ENCODE measurements at regions not wholly inside any gene's neighbourhood (a gene's known extent, or its start where the extent isn't known, plus 50 kb on each side); places are given as distances from the start of the nearest gene placed in this dataset.

GRCh38 chr2:21333684-21334083, 209.9 kb downstream of the TDRD15 start:
- Histone ChIP-seq H3K4me3 (no peak overlapping the region), H3K4me2 (no peak overlapping the region), H3K27ac (no peak overlapping the region), H3K4me1 (no peaks in the 10 kb centered on the region), H3K9me3 (no peaks in the 10 kb centered on the region)
- 0% methylated on average over 2 of the region's 2 CpGs for whole genome bisulfite sequencing (ENCODE audit: missing lambda C conversion rate)
- FAIRE-seq, result no peak
- no peak for DNase-seq (ENCODE audit: low read depth in 1 of 2, low spot score in 1 of 2)
- TF ChIP-seq PBX3 (IDR thresholded peaks at IDR 0.05), result no peak
- no peak for TF ChIP-seq ESRRA (IDR thresholded peaks at IDR 0.05; ENCODE audit: borderline replicate concordance, low read length)
- no peak for TF ChIP-seq NR3C1 (IDR thresholded peaks at IDR 0.05)
- TF ChIP-seq RAD21 (conservative IDR thresholded peaks at IDR 0.05 in 1 of 2, IDR thresholded peaks at IDR 0.05 in 1 of 2), result no peak
- no peak for TF ChIP-seq ZNF302 (CRISPR knock-in tag; IDR thresholded peaks at IDR 0.05)
- TF ChIP-seq PHF8 (IDR thresholded peaks at IDR 0.05; ENCODE audit: borderline replicate concordance, low read depth), result no peak
- no peak for TF ChIP-seq NPAS2 (CRISPR knock-in tag; IDR thresholded peaks at IDR 0.05; ENCODE audit: borderline replicate concordance)
- TF ChIP-seq CTCF (IDR thresholded peaks at IDR 0.05), result no peak
- no peak for TF ChIP-seq FOXS1 (CRISPR knock-in tag; IDR thresholded peaks at IDR 0.05)
- no peak for TF ChIP-seq RARB (CRISPR knock-in tag; IDR thresholded peaks at IDR 0.05)
- TF ChIP-seq NFE2L2 (conservative IDR thresholded peaks at IDR 0.05; ENCODE audit: low read length), result no peak
- no peak for TF ChIP-seq KDM1A (IDR thresholded peaks at IDR 0.05; ENCODE audit: low read depth)
- no peak for TF ChIP-seq HDAC2 (IDR thresholded peaks at IDR 0.05)
- TF ChIP-seq RFX5 (IDR thresholded peaks at IDR 0.05), result no peak
- no peak for TF ChIP-seq GATA3 (IDR thresholded peaks at IDR 0.05; ENCODE audit: borderline replicate concordance)
- no peak for TF ChIP-seq FOSB (CRISPR knock-in tag; IDR thresholded peaks at IDR 0.05)
- ATAC-seq, result no peak
- POLR2A ChIA-PET, result no interaction called here
- CTCF ChIA-PET, result interaction anchor here (0.6 to 1.1 kb wide), 4 partner anchors 16 to 1616 kb away, joined by 3 to 4 read pairs (median 3); no protein-coding TSS in a partner anchor

- POLR2A ChIA-PET, result no interaction called here
- ATAC-seq (no peak), FAIRE-seq (no peak), DNase-seq (ENCODE audit: low read depth in 1 of 2, low spot score in 1 of 2) (no peak)
- CTCF ChIA-PET, result no interaction called here
- no peak overlapping the region for H3K27ac ChIP-seq
- no peak overlapping the region for H3K4me3 ChIP-seq
- H3K4me1 ChIP-seq, result no peaks in the 10 kb centered on the region
- 23% methylated on average over 2 of the region's 2 CpGs for WGBS (ENCODE audit: missing lambda C conversion rate)
- H3K9me3 ChIP-seq, result no peaks in the 10 kb centered on the region
- TF ChIP-seq CHD4 (IDR thresholded peaks at IDR 0.05; ENCODE audit: borderline replicate concordance), result no peak
- no peak for TF ChIP-seq JUN (IDR thresholded peaks at IDR 0.05)
- TF ChIP-seq TFCP2L1 (CRISPR knock-in tag; IDR thresholded peaks at IDR 0.05), result no peak
- no peak for TF ChIP-seq RARB (CRISPR knock-in tag; IDR thresholded peaks at IDR 0.05)
- TF ChIP-seq BHLHE40 (IDR thresholded peaks at IDR 0.05; ENCODE audit: low read depth, low read length), result no peak
- TF ChIP-seq ZNF302 (CRISPR knock-in tag; IDR thresholded peaks at IDR 0.05), result no peak
- no peak for TF ChIP-seq MYC (IDR thresholded peaks at IDR 0.05; ENCODE audit: borderline replicate concordance, low read length)
- no peak for TF ChIP-seq ZSCAN20 (CRISPR knock-in tag; IDR thresholded peaks at IDR 0.05)
- no peak for TF ChIP-seq MAZ (IDR thresholded peaks at IDR 0.05; ENCODE audit: borderline replicate concordance, low read depth, low read length)
- TF ChIP-seq GATA3 (IDR thresholded peaks at IDR 0.05; ENCODE audit: borderline replicate concordance), result no peak
- no peak for TF ChIP-seq HOXB13 (CRISPR knock-in tag; IDR thresholded peaks at IDR 0.05; ENCODE audit: low read depth)
- no peak for TF ChIP-seq E2F6 (IDR thresholded peaks at IDR 0.05; ENCODE audit: borderline replicate concordance, low read depth)
- no peak overlapping the region for H3K4me2 ChIP-seq
Observed at GRCh38 chr2:21346984-21347383, 223.2 kb downstream of the TDRD15 start.
